Liver (tissue), 8 donors: ENCODE measurements at regions not wholly inside any gene's neighbourhood (a gene's known extent, or its start where the extent isn't known, plus 50 kb on each side); places are given as distances from the start of the nearest gene placed in this dataset.

ENCODE experiments used
- DNase-seq: peaks from one replicate; pipeline ENCODE4 v3.0.0-alpha.2; 2017; ENCODE audit warnings: low spot score
- H3K27ac ChIP-seq, 2 donors: one replicate each; pipeline ENCODE4 v1.7.0; 2013; ENCODE audit warnings: inconsistent platforms in 2 of 2, low read length in 2 of 2, control low read depth in 1 of 2, low read depth in 1 of 2, mild to moderate bottlenecking in 1 of 2
- H3K27me3 ChIP-seq, 4 donors: one replicate each; pipeline versions ENCODE4 v1.6.1 to v1.7.0; 2013; ENCODE audit warnings: low read length in 3 of 4, inconsistent platforms in 1 of 4, mild to moderate bottlenecking in 1 of 4, moderate library complexity in 1 of 4; ENCODE audit not compliant: control insufficient read depth in 4 of 4, insufficient read depth in 4 of 4
- H3K36me3 ChIP-seq, 4 donors: one replicate each; pipeline versions ENCODE4 v1.6.1 to v1.7.0; 2013; ENCODE audit warnings: low read length in 3 of 4, mild to moderate bottlenecking in 3 of 4, low read depth in 1 of 4, moderate library complexity in 1 of 4; ENCODE audit not compliant: control insufficient read depth in 4 of 4, insufficient read depth in 3 of 4
- H3K4me1 ChIP-seq, 4 donors: one replicate each; pipeline versions ENCODE4 v1.6.1 to v1.7.0; 2013; ENCODE audit warnings: low read length in 3 of 4, mild to moderate bottlenecking in 3 of 4, moderate library complexity in 1 of 4; ENCODE audit not compliant: control insufficient read depth in 4 of 4, insufficient read depth in 4 of 4
- H3K4me3 ChIP-seq, 3 donors: one replicate each; pipeline versions ENCODE4 v1.6.1 to v1.7.0; 2013; ENCODE audit warnings: low read length in 3 of 3, control low read depth in 1 of 3, low read depth in 1 of 3, mild to moderate bottlenecking in 1 of 3
- H3K9ac ChIP-seq, 2 donors: one replicate each; pipeline ENCODE4 v1.7.0; 2013; ENCODE audit warnings: low read length in 2 of 2, mild to moderate bottlenecking in 2 of 2, moderate library complexity in 2 of 2, control low read depth in 1 of 2, low read depth in 1 of 2
- H3K9me3 ChIP-seq, 4 donors: one replicate each; pipeline versions ENCODE4 v1.6.1 to v1.7.0; 2013; ENCODE audit warnings: low read length in 3 of 4; ENCODE audit not compliant: control insufficient read depth in 4 of 4
- EGR1 ChIP-seq, 2 donors: IDR thresholded peaks; 2 replicates each; pipeline ENCODE4 v1.6.1; 2016 to 2018; ENCODE audit warnings: antibody characterized with exemption in 2 of 2, low read depth in 2 of 2
- FOXA1 ChIP-seq: IDR thresholded peaks from 2 replicates; pipeline ENCODE4 v1.6.1; 2016; ENCODE audit warnings: antibody characterized with exemption
- FOXA2 ChIP-seq: IDR thresholded peaks from 2 replicates; pipeline ENCODE4 v1.6.1; 2016; ENCODE audit warnings: antibody characterized with exemption
- GABPA ChIP-seq, 2 donors: IDR thresholded peaks in 1 of 2; conservative IDR thresholded peaks in 1 of 2; 2 replicates each; pipeline ENCODE4 v1.6.1; 2016; ENCODE audit warnings: antibody characterized with exemption in 2 of 2, mild to moderate bottlenecking in 1 of 2, moderate library complexity in 1 of 2
- HNF4A ChIP-seq, 2 donors: conservative IDR thresholded peaks; 2 replicates each; pipeline ENCODE4 v1.6.1; 2016; ENCODE audit warnings: antibody characterized with exemption in 2 of 2, mild to moderate bottlenecking in 2 of 2
- HNF4G ChIP-seq: IDR thresholded peaks from 2 replicates; pipeline ENCODE4 v1.6.1; 2016; ENCODE audit warnings: antibody characterized with exemption
- JUND ChIP-seq, 2 donors: IDR thresholded peaks; 2 replicates each; pipeline ENCODE4 v1.6.1; 2016; ENCODE audit warnings: antibody characterized with exemption in 2 of 2
- NR2F2 ChIP-seq: IDR thresholded peaks from 2 replicates; pipeline ENCODE4 v1.6.1; 2016; ENCODE audit warnings: antibody characterized with exemption
- RAD21 ChIP-seq, 2 donors: IDR thresholded peaks; 2 replicates each; pipeline ENCODE4 v1.6.1; 2016; ENCODE audit warnings: antibody characterized with exemption in 2 of 2, mild to moderate bottlenecking in 2 of 2
- RXRA ChIP-seq, 2 donors: IDR thresholded peaks; 2 replicates each; pipeline ENCODE4 v1.6.1; 2017 to 2018; ENCODE audit warnings: antibody characterized with exemption in 2 of 2, mild to moderate bottlenecking in 1 of 2
- SP1 ChIP-seq: IDR thresholded peaks from 2 replicates; pipeline ENCODE4 v1.6.1; 2018; ENCODE audit warnings: antibody characterized with exemption, mild to moderate bottlenecking
- TAF1 ChIP-seq: conservative IDR thresholded peaks from 2 replicates; pipeline ENCODE4 v1.6.1; 2016; ENCODE audit warnings: antibody characterized with exemption, mild to moderate bottlenecking
- YY1 ChIP-seq: IDR thresholded peaks from 2 replicates; pipeline ENCODE4 v1.6.1; 2016; ENCODE audit warnings: antibody characterized with exemption, mild to moderate bottlenecking
- WGBS: extraction: QIAGEN DNeasy Blood & Tissue Kit; methylation state at CpG from one replicate; pipeline ENCODE4 v1.1.7; 2013; 5-methylcytosine and 5-hydroxymethylcytosine counted together
- TF ChIP-seq, protein P1 (sequence below): fragments of 150-350 bp; IDR thresholded peaks from 2 replicates; pipeline ENCODE4 v1.5.1; 2017; ENCODE audit warnings: improper control_type of control experiment, low read depth, low read length; ENCODE audit not compliant: missing input control
- TF ChIP-seq, protein P2 (sequence below): IDR thresholded peaks from 2 replicates; pipeline ENCODE4 v1.6.1; 2016; ENCODE audit warnings: antibody characterized with exemption
- TF ChIP-seq, protein P3 (sequence below): IDR thresholded peaks from 2 replicates; pipeline ENCODE4 v1.6.1; 2016; ENCODE audit warnings: antibody characterized with exemption, mild to moderate bottlenecking
- TF ChIP-seq, protein P4 (sequence below): IDR thresholded peaks from 2 replicates; pipeline ENCODE4 v1.6.1; 2016; ENCODE audit warnings: antibody characterized with exemption
- donor health status: healthy.
- donor health status: healthy.
- donor health status: healthy.
- donor health status: healthy.
- donor health status: healthy.

DNA sequence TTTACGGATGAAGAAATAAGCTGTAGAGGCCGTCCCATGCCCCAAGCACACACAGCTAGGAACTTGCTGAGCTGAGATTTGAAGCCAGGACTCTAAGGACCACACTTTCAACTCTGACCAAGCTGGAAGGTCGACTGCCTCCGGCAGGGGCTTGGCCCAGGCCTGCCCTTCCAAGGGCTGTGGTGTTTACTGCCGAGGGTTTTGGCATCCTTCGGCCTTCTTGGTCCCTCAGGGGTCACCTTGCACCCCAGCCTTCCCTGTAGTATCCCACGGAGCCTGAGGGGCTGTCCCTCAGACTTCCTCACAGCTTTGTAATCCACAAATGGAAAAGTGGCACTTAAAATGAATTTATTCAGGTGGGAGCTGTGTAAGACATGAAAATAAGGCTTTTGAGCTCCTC lies 83.7 kb upstream of the SPRY4 start:
- Histone ChIP-seq H3K4me1 (no peaks in the 10 kb centered on the region), H3K9me3 (no peaks in the 10 kb centered on the region), H3K36me3 (no peaks in the 10 kb centered on the region), H3K27ac (no peak overlapping the region), H3K9ac (no peak overlapping the region), H3K27me3 (no peaks in the 10 kb centered on the region), H3K4me3 (no peak overlapping the region)
- DNase-seq = no peak
- TF ChIP-seq TAF1 = no peak
- TF ChIP-seq RXRA (IDR thresholded peaks at IDR 0.05) = no peak
- TF ChIP-seq SP1 = no peak
- WGBS = 90% methylated on average over 7 of the region's 7 CpGs

DNA sequence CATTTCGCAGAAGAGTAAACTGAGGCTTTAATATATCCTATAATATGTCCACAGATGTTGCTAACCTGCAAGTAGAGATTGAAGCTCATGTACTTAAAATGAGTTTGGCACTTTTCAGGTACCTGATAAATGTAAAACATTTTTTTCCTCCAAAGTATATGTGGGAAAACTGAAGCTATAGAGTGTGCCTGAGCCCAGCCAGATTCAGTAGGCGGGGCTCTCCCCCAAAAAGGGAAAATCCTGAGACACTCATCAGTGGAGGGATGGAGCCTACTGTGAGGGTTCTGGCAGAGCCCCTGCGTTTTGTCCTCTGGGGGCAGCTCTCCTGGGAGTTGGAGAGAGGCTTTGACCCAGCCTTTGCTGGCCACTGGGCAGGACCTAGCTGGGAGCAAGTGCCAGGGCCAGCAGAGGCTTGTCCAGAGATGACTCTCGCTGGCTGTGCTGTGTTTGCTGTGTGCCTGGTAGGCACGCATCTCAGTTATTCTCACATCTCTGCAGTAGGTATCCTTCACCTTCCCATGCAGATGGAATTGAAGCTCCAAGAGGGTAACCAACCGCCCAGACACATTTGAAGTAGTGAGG lies 81.1 kb upstream of the SPRY4 start:
- DNase-seq = no peak
- no peak overlapping the region for H3K9ac ChIP-seq
- H3K27me3 ChIP-seq = no peaks in the 10 kb centered on the region
- 93% methylated on average over 6 of the region's 6 CpGs for WGBS
- H3K36me3 ChIP-seq = no peaks in the 10 kb centered on the region
- TF ChIP-seq GABPA (IDR thresholded peaks at IDR 0.05 in 1 of 2, conservative IDR thresholded peaks at IDR 0.05 in 1 of 2) (no peak), FOXA2 (no peak), JUND (IDR thresholded peaks at IDR 0.05) (no peak), YY1 (no peak), NR2F2 (no peak), EGR1 (IDR thresholded peaks at IDR 0.05; ENCODE audit: low read depth in 2 of 2) (no peak), HNF4G (no peak), FOXA1 (no peak), RXRA (IDR thresholded peaks at IDR 0.05) (no peak), SP1 (no peak), RAD21 (IDR thresholded peaks at IDR 0.05) (no peak), HNF4A (conservative IDR thresholded peaks at IDR 0.05) (no peak), TAF1 (no peak)
- TF ChIP-seq, protein P1, sequence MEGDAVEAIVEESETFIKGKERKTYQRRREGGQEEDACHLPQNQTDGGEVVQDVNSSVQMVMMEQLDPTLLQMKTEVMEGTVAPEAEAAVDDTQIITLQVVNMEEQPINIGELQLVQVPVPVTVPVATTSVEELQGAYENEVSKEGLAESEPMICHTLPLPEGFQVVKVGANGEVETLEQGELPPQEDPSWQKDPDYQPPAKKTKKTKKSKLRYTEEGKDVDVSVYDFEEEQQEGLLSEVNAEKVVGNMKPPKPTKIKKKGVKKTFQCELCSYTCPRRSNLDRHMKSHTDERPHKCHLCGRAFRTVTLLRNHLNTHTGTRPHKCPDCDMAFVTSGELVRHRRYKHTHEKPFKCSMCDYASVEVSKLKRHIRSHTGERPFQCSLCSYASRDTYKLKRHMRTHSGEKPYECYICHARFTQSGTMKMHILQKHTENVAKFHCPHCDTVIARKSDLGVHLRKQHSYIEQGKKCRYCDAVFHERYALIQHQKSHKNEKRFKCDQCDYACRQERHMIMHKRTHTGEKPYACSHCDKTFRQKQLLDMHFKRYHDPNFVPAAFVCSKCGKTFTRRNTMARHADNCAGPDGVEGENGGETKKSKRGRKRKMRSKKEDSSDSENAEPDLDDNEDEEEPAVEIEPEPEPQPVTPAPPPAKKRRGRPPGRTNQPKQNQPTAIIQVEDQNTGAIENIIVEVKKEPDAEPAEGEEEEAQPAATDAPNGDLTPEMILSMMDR = no peak
- TF ChIP-seq, protein P2, sequence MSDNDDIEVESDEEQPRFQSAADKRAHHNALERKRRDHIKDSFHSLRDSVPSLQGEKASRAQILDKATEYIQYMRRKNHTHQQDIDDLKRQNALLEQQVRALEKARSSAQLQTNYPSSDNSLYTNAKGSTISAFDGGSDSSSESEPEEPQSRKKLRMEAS = no peak
- TF ChIP-seq, protein P3, sequence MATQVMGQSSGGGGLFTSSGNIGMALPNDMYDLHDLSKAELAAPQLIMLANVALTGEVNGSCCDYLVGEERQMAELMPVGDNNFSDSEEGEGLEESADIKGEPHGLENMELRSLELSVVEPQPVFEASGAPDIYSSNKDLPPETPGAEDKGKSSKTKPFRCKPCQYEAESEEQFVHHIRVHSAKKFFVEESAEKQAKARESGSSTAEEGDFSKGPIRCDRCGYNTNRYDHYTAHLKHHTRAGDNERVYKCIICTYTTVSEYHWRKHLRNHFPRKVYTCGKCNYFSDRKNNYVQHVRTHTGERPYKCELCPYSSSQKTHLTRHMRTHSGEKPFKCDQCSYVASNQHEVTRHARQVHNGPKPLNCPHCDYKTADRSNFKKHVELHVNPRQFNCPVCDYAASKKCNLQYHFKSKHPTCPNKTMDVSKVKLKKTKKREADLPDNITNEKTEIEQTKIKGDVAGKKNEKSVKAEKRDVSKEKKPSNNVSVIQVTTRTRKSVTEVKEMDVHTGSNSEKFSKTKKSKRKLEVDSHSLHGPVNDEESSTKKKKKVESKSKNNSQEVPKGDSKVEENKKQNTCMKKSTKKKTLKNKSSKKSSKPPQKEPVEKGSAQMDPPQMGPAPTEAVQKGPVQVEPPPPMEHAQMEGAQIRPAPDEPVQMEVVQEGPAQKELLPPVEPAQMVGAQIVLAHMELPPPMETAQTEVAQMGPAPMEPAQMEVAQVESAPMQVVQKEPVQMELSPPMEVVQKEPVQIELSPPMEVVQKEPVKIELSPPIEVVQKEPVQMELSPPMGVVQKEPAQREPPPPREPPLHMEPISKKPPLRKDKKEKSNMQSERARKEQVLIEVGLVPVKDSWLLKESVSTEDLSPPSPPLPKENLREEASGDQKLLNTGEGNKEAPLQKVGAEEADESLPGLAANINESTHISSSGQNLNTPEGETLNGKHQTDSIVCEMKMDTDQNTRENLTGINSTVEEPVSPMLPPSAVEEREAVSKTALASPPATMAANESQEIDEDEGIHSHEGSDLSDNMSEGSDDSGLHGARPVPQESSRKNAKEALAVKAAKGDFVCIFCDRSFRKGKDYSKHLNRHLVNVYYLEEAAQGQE = no peak
- TF ChIP-seq, protein P4, sequence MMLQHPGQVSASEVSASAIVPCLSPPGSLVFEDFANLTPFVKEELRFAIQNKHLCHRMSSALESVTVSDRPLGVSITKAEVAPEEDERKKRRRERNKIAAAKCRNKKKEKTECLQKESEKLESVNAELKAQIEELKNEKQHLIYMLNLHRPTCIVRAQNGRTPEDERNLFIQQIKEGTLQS = no peak
- no peaks in the 10 kb centered on the region for H3K4me1 ChIP-seq
- H3K4me3 ChIP-seq = no peak overlapping the region
- no peaks in the 10 kb centered on the region for H3K9me3 ChIP-seq
- no peak overlapping the region for H3K27ac ChIP-seq
